Activated T-cell treated with anti-CD3 and anti-CD28 coated beads for 24 hours (primary cell): ENCODE measurements at regions not wholly inside any gene's neighbourhood (a gene's known extent, or its start where the extent isn't known, plus 50 kb on each side); places are given as distances from the start of the nearest gene placed in this dataset.

Experiments used
- DNase-seq: peaks from one replicate; pipeline ENCODE4 v3.0.0-alpha.2; 2020; ENCODE audit warnings: low read depth

DNA sequence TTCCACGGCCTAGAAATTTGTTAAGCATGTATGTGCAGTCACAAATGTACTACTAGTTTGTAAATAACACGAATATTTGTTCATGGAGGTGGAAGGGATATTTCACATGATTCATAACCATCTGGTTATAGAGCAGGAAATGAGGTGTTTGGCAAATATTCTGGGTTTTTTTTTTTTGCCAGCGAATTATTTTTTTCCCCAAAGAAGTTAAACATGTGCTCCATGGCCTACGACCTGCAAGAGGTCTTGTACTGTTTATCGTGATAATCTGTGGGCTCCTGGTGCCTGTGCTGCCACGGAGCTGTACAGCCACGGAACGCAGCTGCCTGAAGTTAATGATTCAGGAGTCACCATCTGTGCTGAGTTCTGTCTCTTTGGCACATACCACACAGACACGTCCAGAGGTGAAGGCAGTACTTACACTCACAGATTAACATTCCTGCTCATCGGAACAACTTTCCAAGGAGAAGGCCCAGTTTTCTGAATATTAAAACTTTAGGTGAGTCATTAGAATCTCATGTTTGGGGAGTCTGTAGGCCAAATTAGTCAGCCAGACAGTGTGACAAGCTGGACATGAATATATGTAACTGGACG is 156.3 kb downstream of the TMX1 start:
- no peak for DNase-seq

DNA sequence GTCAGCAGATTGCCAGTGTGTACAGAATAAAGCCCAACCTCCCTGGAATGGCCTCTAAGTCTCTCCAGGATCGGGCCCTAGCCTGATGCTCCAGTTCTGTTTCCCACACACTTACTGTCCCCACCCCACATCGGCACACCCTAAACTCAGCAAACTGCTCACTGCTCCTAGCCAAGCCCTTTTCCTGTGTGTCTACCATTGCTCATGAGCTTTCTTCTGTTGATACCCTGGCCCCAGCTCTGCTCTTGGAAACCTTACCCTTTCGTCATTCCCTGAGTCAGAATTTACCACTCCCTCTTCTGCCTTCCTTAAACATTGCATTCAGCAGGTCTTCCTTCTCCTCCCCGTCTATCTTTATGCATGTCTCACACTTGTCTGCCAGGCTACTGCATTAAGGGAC is 158.9 kb downstream of the TMX1 start:
- DNase-seq: no peak

DNA sequence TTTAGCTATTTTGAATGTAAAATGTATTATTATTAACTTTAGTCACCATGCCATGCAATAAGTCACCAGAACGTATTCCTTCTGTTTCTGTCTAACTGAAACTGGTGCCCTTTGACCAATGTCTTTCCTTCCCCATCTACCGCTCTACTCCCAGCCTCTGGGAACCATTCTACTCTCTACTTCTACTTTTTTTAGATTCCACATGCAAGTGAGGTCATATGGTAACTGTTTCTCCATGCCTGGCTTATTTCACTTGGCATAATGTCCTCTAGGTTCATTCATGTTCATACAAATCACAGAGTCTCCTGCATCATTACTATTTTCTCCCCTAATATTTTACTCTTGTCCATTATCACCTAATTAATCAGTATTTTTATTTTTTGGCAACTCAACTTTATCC is 160.1 kb downstream of the TMX1 start:
- no peak for DNase-seq

DNA sequence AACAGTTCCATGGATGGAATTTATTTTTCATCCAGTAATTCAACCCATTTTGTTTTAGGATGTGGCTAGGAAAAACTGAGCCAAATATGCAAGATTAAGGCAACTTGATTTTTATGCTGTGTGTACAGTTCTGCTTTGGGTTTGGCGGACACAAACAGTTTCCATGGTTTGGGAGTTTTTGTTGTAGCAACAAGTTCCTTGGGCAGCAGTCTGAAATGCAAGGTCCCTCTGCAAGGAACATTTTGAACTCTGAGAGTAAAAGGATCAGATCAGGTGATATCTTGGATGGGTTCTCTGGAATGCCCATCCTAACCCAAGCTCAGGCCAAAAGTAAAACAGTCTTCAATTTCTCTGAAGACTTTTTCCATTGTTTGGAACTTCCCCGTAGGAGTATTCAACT is 161.2 kb downstream of the TMX1 start:
- no peak for DNase-seq

DNA sequence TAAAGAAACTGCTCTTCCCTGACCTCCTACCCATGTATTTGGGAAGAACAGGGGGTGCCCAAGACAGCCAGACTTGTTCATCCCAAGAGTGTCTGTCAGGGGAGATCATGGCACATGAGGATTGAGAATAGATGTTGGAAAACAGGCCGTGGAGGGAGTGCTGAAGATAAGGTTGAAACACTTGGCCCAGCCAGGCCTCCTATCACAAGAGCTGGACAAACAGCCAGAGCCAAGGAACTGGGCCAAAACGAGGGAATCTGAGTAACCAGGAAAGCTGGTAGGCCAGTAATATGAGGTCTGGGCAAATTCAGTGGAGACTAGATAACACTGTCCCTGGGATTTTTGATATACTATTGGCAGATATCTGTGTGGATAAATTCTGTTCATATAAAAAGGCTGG is 161.7 kb downstream of the TMX1 start:
- DNase-seq: no peak

DNA sequence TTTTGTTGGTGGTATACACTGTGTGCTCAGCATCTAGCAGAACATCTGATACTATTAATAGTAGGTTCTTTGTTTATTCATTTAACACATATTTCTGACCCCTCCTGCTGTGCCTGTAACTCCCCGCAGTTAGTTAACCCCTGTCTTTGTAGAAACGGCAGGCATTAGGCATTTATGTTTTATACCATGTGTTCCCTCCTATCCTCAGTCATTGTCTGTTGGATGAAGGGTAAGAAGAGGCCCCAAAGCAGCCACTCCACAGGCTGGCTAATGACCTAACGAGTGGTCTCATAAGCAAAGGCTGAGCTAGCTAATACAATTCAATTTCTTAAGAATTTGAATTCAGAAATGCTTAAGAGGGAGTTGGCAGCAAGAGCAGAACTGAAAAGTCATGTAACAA is 170.8 kb downstream of the TMX1 start:
- DNase-seq: no peak

DNA sequence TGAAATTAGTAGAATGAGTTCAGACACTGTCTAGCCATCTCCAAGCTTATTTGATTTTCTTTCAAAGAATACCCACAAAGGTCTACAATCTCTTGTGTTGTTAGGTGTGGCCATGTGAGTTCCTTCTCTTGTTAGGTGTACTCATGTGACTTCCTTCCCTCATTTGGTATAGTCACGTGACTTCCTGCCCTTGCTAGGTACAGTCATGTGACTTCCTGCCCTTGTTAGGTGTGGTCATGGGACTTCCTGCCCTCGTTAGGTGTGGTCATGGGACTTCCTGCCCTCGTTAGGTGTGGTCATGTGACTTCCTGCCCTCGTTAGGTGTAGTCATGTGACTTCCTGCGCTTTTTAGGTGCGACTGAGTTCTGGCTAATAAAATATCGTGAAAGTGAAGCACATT is 179.6 kb downstream of the TMX1 start:
- peak; percentile 10 for DNase-seq

DNA sequence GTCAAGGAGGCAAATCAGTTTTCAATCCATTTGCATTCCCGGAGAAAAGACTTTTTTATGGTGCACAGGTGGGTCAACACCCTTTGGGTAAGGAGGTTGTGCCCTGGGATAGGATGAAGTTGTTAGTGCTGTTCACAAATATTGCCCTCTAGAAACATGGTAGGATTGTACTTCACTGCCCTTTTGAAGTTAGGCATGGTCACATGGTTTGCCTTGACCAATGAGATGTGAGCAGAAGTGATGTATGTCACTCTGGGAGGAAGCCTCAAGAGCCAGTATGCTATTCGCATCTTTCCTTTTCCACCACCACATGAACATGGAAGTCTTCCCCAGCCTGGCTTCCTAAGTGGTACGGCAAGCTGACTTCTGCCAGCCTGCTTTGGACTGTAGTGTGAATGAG is 182.7 kb downstream of the TMX1 start:
- DNase-seq: no peak

DNA sequence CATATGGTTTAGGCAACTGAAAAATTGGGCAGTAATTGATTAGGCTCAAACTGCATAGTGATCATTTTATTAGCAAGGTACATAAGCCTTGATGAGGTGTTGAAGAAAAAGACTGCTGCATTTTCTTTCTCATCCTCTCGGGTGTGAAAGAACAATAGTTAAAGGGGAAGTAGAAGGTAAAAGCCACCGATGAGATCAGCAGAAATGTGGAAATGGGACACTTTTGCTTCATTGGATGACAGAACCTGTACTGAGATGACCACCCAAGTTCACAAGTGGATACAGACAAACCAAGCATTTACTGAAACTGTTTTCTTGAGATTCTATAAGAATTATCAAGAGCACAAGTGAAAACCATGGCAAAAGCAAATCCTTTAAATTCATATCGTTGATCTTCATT is 184.0 kb downstream of the TMX1 start:
- DNase-seq: no peak

DNA sequence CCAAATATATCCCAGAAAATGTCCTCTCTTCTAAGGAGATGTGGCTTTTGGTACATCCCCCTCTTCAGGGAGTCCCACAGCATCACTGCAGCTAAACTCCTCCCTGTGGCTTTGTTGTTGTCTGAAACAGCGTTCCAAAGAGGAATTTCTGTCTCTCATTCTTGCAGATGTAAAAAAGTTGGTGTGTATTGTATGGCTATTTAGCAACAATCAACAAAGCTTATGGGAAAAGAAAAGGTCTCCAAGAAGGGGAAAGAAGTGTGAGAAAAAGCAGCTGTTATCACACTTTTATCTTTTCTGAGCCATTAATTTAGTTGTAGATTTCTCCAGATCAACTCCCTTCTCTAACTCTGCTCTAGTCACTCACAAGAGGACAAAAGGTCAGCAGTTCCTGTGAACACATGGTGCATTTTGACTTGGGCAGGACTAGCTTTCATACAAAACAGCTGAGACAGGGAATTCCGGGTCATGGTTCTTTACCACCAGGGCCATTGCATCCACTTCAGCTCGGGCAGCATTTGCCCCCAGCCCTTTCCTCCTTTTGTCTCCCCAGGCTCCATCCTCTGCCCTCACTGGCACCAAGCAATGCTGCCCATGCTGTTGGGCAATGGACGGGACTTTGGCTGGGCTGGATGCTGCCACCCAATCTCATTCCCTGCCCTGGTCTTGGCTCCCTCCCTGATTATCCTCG is 184.7 kb downstream of the TMX1 start:
- DNase-seq: no peak

DNA sequence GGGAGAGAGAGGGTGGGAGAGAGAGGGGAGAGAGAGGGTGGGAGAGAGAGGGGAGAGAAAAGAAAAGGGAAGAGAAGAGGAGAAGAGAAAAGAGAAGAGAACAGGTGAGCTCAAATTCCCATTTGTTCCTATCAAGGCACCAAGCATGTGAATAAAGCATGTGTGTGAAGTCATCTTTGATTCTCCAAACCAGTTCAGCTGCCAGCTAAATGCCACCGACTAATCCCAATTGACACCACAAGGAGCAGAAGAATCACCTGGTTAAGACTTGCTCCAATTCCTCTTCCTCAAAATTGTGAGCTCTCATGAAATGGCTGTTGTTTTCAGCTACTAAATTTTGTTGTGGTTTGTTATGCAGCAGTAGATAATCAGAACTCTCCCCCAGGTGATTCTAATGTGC is 188.9 kb downstream of the TMX1 start:
- no peak for DNase-seq

DNA sequence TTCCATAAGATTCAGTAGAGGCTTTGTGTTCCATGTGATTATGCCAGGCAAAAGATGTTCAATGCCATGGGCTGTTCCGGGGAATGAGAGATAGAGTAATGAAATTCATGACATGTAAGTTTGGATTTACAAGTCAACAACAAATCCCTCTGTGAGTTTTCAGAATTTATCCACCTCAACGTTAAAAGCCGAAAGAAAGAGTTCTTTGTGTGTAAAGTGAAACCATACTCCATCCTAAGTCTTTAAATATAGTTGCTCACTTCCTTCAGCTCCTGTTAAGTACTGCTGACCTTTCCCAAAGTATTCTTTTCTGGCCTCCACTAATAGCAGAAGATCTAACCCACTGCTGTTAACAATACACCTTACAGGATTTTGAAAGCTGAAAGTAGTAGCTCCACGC is 190.0 kb downstream of the TMX1 start:
- no peak for DNase-seq

DNA sequence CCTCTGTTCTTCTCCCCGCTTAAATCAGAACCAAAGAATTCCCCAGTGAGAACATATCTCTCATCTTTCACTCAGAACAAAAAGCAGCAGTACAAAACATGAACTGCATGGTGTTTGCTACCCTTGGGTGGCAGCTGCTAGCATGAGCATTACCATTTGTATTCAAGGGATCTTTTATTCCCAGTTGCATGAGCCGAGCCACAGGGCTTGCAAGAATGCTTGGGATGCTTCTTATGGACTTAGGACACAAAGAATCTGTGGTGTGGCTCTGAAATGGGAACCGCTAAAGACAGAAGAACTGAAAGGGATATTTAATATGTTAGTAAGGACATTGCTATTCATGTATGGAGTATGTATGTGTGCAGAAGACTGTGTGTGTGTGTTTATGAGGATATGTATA is 190.6 kb downstream of the TMX1 start:
- DNase-seq: no peak

DNA sequence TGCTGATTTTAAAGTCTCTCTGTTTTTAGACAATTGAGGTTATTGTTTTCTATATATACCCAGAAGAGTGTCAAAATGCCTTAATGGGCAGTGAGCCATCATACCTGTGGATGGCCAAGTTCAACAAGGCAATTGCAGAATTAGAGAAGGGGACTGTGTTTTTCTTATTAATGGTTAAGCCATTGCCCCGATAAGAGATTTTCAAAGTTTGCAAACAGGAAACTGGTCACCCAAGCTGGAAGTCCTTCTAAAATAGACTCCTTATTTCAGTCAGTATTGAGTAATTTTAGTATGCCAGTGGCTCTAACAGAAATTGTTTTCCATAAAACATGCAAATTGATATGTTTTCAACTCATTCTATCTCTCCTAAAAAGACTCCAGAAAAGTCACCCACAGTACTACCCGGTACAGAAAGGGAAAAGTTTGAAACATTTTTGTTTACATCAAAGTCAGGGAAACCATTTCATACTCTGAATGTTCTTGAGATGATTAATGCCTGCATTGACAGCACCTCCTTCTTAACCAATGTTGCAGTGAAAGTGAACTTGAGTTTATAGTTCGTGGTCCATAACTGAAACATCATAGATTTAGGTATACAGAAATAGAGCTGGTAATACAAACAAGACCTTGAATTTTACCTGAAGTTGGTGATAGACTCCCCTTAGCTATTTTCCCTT is 191.1 kb downstream of the TMX1 start:
- DNase-seq: no peak

DNA sequence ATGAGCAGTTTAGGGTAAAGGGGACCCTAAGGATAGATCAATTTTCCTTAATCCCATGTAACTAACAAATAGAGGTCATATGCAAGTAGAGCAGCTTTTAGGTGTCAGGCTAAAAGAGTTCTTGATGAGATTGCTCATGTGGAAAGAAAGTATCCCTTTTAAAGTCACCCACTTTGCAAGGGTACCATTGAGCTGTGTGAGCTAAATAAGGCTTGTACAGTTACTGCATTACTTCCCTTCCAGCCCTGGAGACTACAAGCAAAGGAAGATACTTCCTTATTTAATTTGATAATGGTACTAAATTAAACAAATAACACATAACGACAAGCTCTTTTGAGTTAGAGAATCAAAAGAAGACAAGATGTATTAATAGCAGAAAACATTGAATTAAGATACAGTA is 191.7 kb downstream of the TMX1 start:
- DNase-seq: no peak

DNA sequence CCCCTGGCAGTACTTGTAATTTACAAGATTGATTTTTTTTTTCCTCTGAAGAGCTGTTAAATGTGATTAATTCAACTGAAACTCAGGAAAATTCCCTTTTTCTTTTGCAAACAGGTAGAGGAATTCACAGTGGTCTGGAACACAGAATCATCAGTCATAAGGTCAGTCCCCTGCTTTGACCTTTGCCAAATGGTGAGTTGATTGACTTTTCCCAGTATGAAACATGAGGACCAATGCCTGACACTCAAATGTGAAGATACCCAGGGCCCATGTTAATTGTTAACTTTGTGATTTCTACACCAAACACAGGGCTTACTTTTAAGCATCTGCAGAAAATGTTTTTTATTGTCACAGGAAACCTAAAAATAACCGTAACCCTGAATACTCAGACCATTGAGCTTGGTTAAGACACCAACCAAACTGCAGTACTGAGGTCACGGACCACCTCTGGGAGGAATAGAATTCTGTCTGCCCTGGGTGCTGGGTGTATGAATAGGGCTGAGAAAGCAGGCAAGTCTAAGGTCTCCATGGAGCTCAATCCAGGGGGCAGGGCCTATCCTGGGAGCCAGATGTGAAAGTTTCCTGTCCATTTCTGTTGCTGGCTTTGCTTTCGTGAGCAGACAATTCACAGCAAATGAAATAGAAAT is 192.4 kb downstream of the TMX1 start:
- no peak for DNase-seq

DNA sequence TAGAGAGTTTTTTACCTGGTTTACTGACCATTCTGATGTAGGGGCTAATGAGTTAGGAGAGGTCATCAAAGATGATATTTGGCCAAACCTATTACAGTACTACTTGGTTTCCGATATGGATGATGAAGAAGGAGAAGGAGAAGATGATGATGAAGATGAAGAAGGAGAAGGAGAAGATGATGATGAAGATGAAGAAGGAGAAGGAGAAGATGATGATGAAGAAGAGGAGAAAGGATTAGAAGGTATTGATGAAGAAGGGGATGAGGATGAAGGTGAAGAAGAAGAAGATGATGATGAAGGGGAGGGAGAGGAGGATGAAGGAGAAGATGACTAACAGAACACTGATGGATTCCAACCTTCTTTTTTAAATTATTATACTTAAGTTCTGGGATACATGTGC is 196.6 kb downstream of the TMX1 start:
- DNase-seq: no peak

DNA sequence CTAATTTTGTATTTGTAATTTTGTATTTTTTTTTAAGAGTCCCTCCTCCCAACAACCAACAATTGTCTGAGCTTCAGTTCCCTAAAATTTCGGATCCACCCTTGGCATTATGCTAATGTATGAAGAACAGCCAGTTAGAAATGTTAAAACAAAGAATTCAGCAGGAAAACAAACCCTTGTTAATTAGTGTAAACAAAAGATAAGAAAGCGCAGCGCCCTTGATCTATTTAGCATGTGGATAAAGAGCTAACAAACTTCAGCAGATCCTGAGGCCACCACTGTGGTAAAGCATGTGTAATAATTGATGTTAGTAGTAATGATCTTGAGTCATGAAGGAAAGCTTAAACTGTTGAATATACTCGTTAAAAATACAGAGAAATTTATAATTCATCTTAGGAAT is 199.8 kb downstream of the TMX1 start:
- no peak for DNase-seq

DNA sequence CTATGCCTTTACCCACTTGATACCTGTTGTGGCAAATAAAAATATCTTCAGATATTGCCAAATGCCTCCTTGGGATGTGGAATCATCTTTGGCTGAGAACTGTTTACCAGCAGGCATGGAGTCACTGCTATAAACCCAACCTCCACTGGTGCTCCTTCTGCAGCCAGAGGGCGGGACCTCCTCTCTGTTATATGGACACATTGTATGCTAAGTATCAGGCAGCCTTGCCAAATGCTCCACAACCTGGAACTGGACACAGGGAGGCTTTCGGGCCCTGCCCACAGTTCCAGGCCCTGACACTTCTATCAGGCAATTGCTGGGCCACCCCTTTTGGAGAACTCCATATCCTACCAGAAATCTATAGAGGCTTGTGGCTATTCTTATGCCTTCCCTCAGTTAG is 201.0 kb downstream of the TMX1 start:
- DNase-seq: no peak

DNA sequence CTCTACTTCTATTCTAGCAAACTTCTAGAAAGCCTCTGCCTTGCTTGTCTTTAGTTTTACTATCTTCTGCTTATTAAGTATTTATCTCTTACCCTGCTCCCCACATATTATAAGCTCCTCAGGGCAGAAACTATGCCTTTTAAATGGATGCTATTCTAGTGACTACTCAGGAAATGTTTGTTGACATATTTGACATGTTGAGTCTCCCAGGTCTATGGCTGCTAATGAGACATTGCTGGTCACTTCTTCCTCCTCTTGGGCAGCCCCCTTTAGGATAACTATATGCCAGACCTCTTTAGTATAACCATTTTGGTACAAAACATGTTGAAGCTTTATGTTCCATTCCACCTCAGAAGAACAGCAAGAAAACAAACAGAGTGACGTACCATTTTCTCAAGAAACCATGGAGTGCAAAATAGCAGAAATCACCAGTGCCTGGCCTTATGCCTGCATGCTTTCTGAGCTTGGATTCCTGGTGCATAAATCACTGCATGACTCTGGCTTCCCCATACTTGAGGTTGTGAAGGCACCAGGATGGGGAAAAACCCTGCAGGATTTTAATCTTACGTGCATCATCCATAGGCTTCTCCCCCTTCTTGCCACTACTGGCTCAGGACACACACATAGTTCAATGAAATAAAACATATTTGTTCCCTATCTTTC is 202.6 kb downstream of the TMX1 start:
- DNase-seq: no peak

DNA sequence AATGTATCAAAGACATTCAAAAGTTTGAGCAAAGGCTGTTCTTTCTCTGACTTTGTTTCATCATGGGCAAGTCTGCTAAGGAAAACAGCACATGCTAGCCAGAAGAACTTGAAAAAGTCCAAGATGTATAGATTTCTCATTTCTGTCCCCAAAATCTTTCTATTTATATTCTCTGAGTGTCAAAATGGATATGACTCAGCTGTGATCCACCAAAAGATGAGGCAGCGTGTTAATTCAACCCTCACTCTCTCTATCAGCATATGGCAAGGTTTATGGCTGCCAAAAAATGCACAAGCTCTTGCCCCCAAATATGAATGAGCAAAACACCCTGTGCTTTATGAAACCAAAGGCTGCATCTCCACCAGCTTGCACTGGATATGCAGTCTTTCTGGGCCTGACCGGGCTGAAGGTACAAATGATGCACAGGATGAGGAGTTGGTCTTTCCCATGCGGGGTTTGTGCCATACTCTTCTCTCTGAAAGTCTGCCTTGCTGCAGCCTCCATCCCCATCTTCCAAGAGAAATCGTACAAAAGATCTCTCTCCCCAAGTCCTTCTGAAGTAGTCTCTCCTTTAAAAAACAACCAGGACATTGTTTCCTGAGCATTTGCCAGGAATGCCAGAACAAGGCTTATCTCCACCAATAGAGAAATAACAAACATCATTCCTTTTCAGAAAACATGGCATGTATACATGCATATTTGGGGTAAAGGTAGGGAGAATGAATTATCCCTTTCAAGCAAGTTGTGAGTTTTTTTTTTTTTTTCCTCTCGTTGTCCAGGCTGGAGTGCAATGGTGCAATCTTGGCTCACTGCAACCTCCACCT is 203.4 kb downstream of the TMX1 start:
- no peak for DNase-seq
